ENCODE measurements at regions not wholly inside any gene's neighbourhood (a gene's known extent, or its start where the extent isn't known, plus 50 kb on each side); places are given as distances from the start of the nearest gene placed in this dataset.

GRCh38 chr4:125022855-125023501 lies 291.8 kb upstream of the FAT4 start:
- H3K27ac ChIP-seq (ENCODE audit: low read length): no peak overlapping the region
- H3K27me3 ChIP-seq (ENCODE audit: control insufficient read depth, insufficient read depth, low read length): no peaks in the 10 kb centered on the region
- H3K36me3 ChIP-seq (ENCODE audit: control insufficient read depth, insufficient read depth, low read length): no peaks in the 10 kb centered on the region
- no peaks in the 10 kb centered on the region for H3K9me3 ChIP-seq (ENCODE audit: control insufficient read depth, low read depth, low read length)
- WGBS (ENCODE audit: insufficient coverage, low lambda C conversion rate): 50% methylated on average over 2 of the region's 6 CpGs
- no peak overlapping the region for H3K4me3 ChIP-seq (ENCODE audit: low read length)
- no peaks in the 10 kb centered on the region for H3K4me1 ChIP-seq (ENCODE audit: control insufficient read depth, insufficient read depth, low read length)
- no peak for DNase-seq

GRCh38 chr4:125021189-125021588 lies 293.6 kb upstream of the FAT4 start:
- WGBS (ENCODE audit: insufficient coverage, low lambda C conversion rate): no CpG with 5 or more reads among the region's 1 CpG
- H3K36me3 ChIP-seq (ENCODE audit: control insufficient read depth, insufficient read depth, low read length): no peaks in the 10 kb centered on the region
- no peak overlapping the region for H3K27ac ChIP-seq (ENCODE audit: low read length)

GRCh38 chr4:125020089-125021034 lies 294.4 kb upstream of the FAT4 start:
- no CpG with 5 or more reads among the region's 2 CpGs for WGBS (ENCODE audit: insufficient coverage, low lambda C conversion rate)
- H3K27ac ChIP-seq (ENCODE audit: low read length): no peak overlapping the region
- no peak for DNase-seq

More at GRCh38 chr4:125021189-125021588, 293.6 kb upstream of the FAT4 start:
- DNase-seq: no peak
- no peaks in the 10 kb centered on the region for H3K9me3 ChIP-seq (ENCODE audit: control insufficient read depth, low read depth, low read length)
- no peaks in the 10 kb centered on the region for H3K27me3 ChIP-seq (ENCODE audit: control insufficient read depth, insufficient read depth, low read length)
- H3K4me3 ChIP-seq (ENCODE audit: low read length): no peak overlapping the region
- no peaks in the 10 kb centered on the region for H3K4me1 ChIP-seq (ENCODE audit: control insufficient read depth, insufficient read depth, low read length)

GRCh38 chr4:125016892-125017299 lies 297.9 kb upstream of the FAT4 start:
- no peaks in the 10 kb centered on the region for H3K36me3 ChIP-seq (ENCODE audit: control insufficient read depth, insufficient read depth, low read length)
- peak in 1 of 2 donors; percentile 5 for DNase-seq
- no peak overlapping the region for H3K27ac ChIP-seq (ENCODE audit: low read length)
- no peak overlapping the region for H3K4me3 ChIP-seq (ENCODE audit: low read length)
- H3K9me3 ChIP-seq (ENCODE audit: control insufficient read depth, low read depth, low read length): no peaks in the 10 kb centered on the region
- no peaks in the 10 kb centered on the region for H3K27me3 ChIP-seq (ENCODE audit: control insufficient read depth, insufficient read depth, low read length)
- WGBS (ENCODE audit: insufficient coverage, low lambda C conversion rate): 40% methylated on average over 1 of the region's 5 CpGs
- no peaks in the 10 kb centered on the region for H3K4me1 ChIP-seq (ENCODE audit: control insufficient read depth, insufficient read depth, low read length)

More at GRCh38 chr4:125020089-125021034, 294.4 kb upstream of the FAT4 start:
- no peak overlapping the region for H3K4me3 ChIP-seq (ENCODE audit: low read length)
- H3K9me3 ChIP-seq (ENCODE audit: control insufficient read depth, low read depth, low read length): no peaks in the 10 kb centered on the region
- H3K27me3 ChIP-seq (ENCODE audit: control insufficient read depth, insufficient read depth, low read length): no peaks in the 10 kb centered on the region
- no peaks in the 10 kb centered on the region for H3K4me1 ChIP-seq (ENCODE audit: control insufficient read depth, insufficient read depth, low read length)
- no peaks in the 10 kb centered on the region for H3K36me3 ChIP-seq (ENCODE audit: control insufficient read depth, insufficient read depth, low read length)

- Histone ChIP-seq H3K27me3 (ENCODE audit: control insufficient read depth, insufficient read depth, low read length) (no peaks in the 10 kb centered on the region), H3K27ac (ENCODE audit: low read length) (no peak overlapping the region), H3K4me3 (ENCODE audit: low read length) (no peak overlapping the region), H3K9me3 (ENCODE audit: control insufficient read depth, low read depth, low read length) (no peaks in the 10 kb centered on the region), H3K36me3 (ENCODE audit: control insufficient read depth, insufficient read depth, low read length) (no peaks in the 10 kb centered on the region), H3K4me1 (ENCODE audit: control insufficient read depth, insufficient read depth, low read length) (no peaks in the 10 kb centered on the region)
- DNase-seq: no peak
- WGBS (ENCODE audit: insufficient coverage, low lambda C conversion rate): no CpG with 5 or more reads among the region's 1 CpG
Observed at GRCh38 chr4:125013891-125014290, 300.9 kb upstream of the FAT4 start.

GRCh38 chr4:125011646-125012045 lies 299.1 kb upstream of the ANKRD50 start:
- Histone ChIP-seq H3K9me3 (ENCODE audit: control insufficient read depth, low read depth, low read length) (no peaks in the 10 kb centered on the region), H3K27ac (ENCODE audit: low read length) (no peak overlapping the region), H3K4me3 (ENCODE audit: low read length) (no peak overlapping the region), H3K4me1 (ENCODE audit: control insufficient read depth, insufficient read depth, low read length) (no peaks in the 10 kb centered on the region), H3K36me3 (ENCODE audit: control insufficient read depth, insufficient read depth, low read length) (no peaks in the 10 kb centered on the region), H3K27me3 (ENCODE audit: control insufficient read depth, insufficient read depth, low read length) (no peaks in the 10 kb centered on the region)
- 100% methylated on average over 1 of the region's 2 CpGs for WGBS (ENCODE audit: insufficient coverage, low lambda C conversion rate)
- DNase-seq: no peak

- Histone ChIP-seq H3K9me3 (ENCODE audit: control insufficient read depth, low read depth, low read length) (no peaks in the 10 kb centered on the region), H3K36me3 (ENCODE audit: control insufficient read depth, insufficient read depth, low read length) (no peaks in the 10 kb centered on the region), H3K27me3 (ENCODE audit: control insufficient read depth, insufficient read depth, low read length) (no peaks in the 10 kb centered on the region), H3K4me3 (ENCODE audit: low read length) (no peak overlapping the region), H3K4me1 (ENCODE audit: control insufficient read depth, insufficient read depth, low read length) (no peaks in the 10 kb centered on the region), H3K27ac (ENCODE audit: low read length) (no peak overlapping the region)
- no peak for DNase-seq
- 100% methylated on average over 1 of the region's 7 CpGs for WGBS (ENCODE audit: insufficient coverage, low lambda C conversion rate)
Observed at GRCh38 chr4:125010796-125011503, 298.4 kb upstream of the ANKRD50 start.

- H3K36me3 ChIP-seq (ENCODE audit: control insufficient read depth, insufficient read depth, low read length): no peaks in the 10 kb centered on the region
Observed at GRCh38 chr4:125008676-125009075, 296.1 kb upstream of the ANKRD50 start.

GRCh38 chr4:125004676-125005075 lies 292.1 kb upstream of the ANKRD50 start:
- Histone ChIP-seq H3K4me3 (ENCODE audit: low read length) (no peak overlapping the region), H3K36me3 (ENCODE audit: control insufficient read depth, insufficient read depth, low read length) (no peaks in the 10 kb centered on the region), H3K27me3 (ENCODE audit: control insufficient read depth, insufficient read depth, low read length) (no peaks in the 10 kb centered on the region), H3K9me3 (ENCODE audit: control insufficient read depth, low read depth, low read length) (no peaks in the 10 kb centered on the region), H3K4me1 (ENCODE audit: control insufficient read depth, insufficient read depth, low read length) (no peaks in the 10 kb centered on the region), H3K27ac (ENCODE audit: low read length) (no peak overlapping the region)
- DNase-seq: no peak
- WGBS (ENCODE audit: insufficient coverage, low lambda C conversion rate): 100% methylated on average over 1 of the region's 3 CpGs

More at GRCh38 chr4:125008676-125009075, 296.1 kb upstream of the ANKRD50 start:
- no peak for DNase-seq
- Histone ChIP-seq H3K4me1 (ENCODE audit: control insufficient read depth, insufficient read depth, low read length) (no peaks in the 10 kb centered on the region), H3K9me3 (ENCODE audit: control insufficient read depth, low read depth, low read length) (no peaks in the 10 kb centered on the region), H3K27me3 (ENCODE audit: control insufficient read depth, insufficient read depth, low read length) (no peaks in the 10 kb centered on the region), H3K27ac (ENCODE audit: low read length) (no peak overlapping the region), H3K4me3 (ENCODE audit: low read length) (no peak overlapping the region)
- WGBS (ENCODE audit: insufficient coverage, low lambda C conversion rate): no CpG with 5 or more reads among the region's 1 CpG

- Histone ChIP-seq H3K27me3 (ENCODE audit: control insufficient read depth, insufficient read depth, low read length) (no peaks in the 10 kb centered on the region), H3K27ac (ENCODE audit: low read length) (no peak overlapping the region), H3K36me3 (ENCODE audit: control insufficient read depth, insufficient read depth, low read length) (no peaks in the 10 kb centered on the region), H3K4me3 (ENCODE audit: low read length) (no peak overlapping the region), H3K9me3 (ENCODE audit: control insufficient read depth, low read depth, low read length) (no peaks in the 10 kb centered on the region), H3K4me1 (ENCODE audit: control insufficient read depth, insufficient read depth, low read length) (no peaks in the 10 kb centered on the region)
- no peak for DNase-seq
- WGBS (ENCODE audit: insufficient coverage, low lambda C conversion rate): no CpG with 5 or more reads among the region's 3 CpGs
Observed at GRCh38 chr4:125003840-125004239, 291.3 kb upstream of the ANKRD50 start.

Data from large intestine (tissue), 3 donors.